ENCODE measurements at regions not wholly inside any gene's neighbourhood (a gene's known extent, or its start where the extent isn't known, plus 50 kb on each side); places are given as distances from the start of the nearest gene placed in this dataset.
A peak's percentile ranks its signal among the peaks of the same experiment; 100 is the strongest.

DNA sequence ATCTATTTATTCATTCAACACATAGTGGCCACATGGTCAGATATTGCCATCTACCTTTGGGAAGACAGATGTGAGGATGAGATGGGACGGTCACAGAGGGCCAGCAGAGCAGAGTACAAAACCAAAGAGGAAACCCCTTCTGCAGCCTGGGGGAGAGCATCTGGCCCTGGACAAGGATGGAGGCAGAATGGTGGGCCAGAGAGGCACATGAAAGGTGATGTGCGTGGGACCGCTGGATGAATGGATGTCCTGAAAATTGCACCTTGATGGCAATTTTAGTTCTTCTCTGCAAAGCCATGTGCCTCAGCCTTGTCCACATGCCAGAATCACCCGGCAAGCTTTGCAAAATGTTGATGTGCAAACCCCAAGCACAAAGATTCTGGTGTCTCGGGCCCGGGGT lies 77.4 kb upstream of the CD93 start:
- intact Hi-C loops (cut with DNase I), result no loop called here
- TF ChIP-seq, protein P1, sequence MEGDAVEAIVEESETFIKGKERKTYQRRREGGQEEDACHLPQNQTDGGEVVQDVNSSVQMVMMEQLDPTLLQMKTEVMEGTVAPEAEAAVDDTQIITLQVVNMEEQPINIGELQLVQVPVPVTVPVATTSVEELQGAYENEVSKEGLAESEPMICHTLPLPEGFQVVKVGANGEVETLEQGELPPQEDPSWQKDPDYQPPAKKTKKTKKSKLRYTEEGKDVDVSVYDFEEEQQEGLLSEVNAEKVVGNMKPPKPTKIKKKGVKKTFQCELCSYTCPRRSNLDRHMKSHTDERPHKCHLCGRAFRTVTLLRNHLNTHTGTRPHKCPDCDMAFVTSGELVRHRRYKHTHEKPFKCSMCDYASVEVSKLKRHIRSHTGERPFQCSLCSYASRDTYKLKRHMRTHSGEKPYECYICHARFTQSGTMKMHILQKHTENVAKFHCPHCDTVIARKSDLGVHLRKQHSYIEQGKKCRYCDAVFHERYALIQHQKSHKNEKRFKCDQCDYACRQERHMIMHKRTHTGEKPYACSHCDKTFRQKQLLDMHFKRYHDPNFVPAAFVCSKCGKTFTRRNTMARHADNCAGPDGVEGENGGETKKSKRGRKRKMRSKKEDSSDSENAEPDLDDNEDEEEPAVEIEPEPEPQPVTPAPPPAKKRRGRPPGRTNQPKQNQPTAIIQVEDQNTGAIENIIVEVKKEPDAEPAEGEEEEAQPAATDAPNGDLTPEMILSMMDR (IDR thresholded peaks at IDR 0.05), result no peak
- ATAC-seq (no peak), DNase-seq (no peak)
- H3K36me3 ChIP-seq (ENCODE audit: insufficient read depth in 1 of 2, low read depth in 1 of 2), result no peaks in the 10 kb centered on the region
- 92 to 94% (median 93%) methylated on average over 6 of the region's 6 CpGs for WGBS, 3 donors
- H3K27ac ChIP-seq, result no peak overlapping the region
- no peak overlapping the region for H3K4me3 ChIP-seq
- H3K27me3 ChIP-seq (ENCODE audit: insufficient read depth in 3 of 3, low read length in 2 of 3), result no peaks in the 10 kb centered on the region
- H3K4me1 ChIP-seq, result peaks cover 38% of the 10 kb centered on the region
- no peaks in the 10 kb centered on the region for H3K9me3 ChIP-seq

DNA sequence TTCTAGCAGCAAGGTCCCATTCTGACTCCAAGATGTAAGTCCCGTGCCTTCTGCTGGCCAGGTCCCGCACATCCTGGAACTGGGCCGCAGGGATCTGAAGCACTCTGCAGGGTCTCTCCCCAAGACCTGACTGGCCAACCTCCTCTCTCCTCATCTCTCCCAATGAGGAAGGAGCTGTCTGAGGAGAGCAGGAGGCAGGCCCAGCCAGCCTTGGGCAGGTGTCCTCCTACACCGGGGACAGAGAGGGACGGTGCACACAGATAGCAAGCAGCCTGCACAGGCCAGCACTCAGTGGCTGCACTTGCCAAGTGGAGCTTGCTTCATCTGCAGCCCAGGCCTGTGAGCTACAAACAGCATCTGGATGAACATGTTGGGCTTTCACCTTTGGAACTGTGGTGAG lies 76.8 kb upstream of the CD93 start:
- intact Hi-C loops (cut with DNase I), result no loop called here
- peak overlapping the region; percentile 48 for H3K27ac ChIP-seq

DNA sequence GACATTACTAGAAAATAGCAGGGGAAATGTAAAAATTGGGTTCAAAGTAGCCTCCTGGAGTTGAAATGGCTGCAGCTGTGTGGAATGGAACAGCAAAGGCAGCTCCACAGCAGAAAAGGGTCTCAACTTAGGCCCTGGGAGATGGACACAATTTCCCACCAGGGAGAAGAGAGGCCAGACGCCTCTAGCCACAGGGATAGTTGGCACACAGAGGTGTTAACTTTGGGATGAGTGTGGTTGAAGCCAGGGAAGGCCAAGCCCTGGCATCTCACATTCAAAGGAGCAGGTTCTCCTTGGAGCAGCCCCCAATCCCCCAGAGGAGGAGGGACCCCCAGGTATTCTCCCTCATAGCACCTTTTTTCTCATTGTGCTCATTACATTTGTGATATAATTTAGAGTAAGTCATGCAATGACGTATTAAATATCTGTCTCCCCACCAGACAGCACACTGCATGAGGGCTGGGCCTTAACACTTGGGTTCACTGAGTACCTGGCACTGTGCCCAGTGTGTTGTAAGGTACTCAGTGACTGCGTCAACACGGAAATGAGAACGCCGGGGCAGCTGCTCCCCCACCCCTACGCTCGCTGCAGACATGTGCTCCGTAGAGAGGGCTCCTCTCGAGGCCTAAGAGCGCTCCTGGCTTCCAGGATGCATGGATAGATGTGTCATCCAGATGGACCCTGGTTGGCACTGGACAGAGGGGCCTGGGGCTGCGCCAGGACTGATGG lies 76.0 kb upstream of the CD93 start:
- H3K27me3 ChIP-seq (ENCODE audit: insufficient read depth in 3 of 3, low read length in 2 of 3), result no peaks in the 10 kb centered on the region

More for the DNA sequence above, 76.8 kb upstream of the CD93 start:
- TF ChIP-seq, protein P1 (IDR thresholded peaks at IDR 0.05), result no peak
- Histone ChIP-seq H3K36me3 (ENCODE audit: insufficient read depth in 1 of 2, low read depth in 1 of 2) (no peaks in the 10 kb centered on the region), H3K9me3 (no peaks in the 10 kb centered on the region), H3K27me3 (ENCODE audit: insufficient read depth in 3 of 3, low read length in 2 of 3) (no peaks in the 10 kb centered on the region), H3K4me3 (no peak overlapping the region), H3K4me1 (peaks cover 38% of the 10 kb centered on the region)
- DNase-seq (no peak), ATAC-seq (no peak)
- 74 to 86% (median 78%) methylated on average over 5 of the region's 5 CpGs for WGBS, 3 donors

DNA sequence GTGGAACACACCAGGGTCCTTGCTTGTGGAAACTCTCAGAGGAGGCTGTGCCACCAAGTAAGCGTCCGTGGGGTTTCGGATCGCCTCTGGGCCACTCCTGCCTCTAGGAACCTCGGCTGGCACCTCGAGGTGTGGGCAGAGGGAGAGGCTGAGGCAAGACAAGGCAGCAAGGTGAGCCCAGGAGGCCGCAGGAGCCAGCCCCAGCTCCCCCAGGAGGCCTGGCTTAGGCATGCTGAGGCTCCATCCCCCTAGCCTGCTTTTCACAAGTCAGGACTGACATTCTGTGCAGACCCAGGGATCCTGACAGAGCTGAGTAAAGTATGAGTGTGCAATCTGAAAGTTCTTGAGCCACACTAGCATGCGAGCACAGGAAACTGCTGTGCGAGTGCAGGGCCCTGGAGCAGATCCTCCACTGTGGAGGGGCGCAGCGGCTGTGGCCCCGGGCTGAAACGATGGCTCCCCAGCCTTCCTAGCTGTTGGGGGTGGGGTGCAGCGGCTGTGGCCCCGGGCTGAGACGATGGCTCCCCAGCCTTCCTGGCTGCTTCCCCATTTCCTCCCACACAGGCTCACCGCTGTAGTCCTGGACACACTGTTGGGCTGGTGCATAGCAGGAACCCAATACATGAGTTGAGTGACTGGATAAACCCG lies 75.2 kb upstream of the CD93 start:
- intact Hi-C loops (cut with DNase I), result no loop called here
- 72 to 73% (median 73%) methylated on average over 18 of the region's 18 CpGs for WGBS, 3 donors
- TF ChIP-seq, protein P1 (IDR thresholded peaks at IDR 0.05), result no peak
- Histone ChIP-seq H3K36me3 (ENCODE audit: insufficient read depth in 1 of 2, low read depth in 1 of 2) (no peaks in the 10 kb centered on the region), H3K4me3 (no peak overlapping the region), H3K27me3 (ENCODE audit: insufficient read depth in 3 of 3, low read length in 2 of 3) (no peaks in the 10 kb centered on the region), H3K27ac (peak overlapping the region; percentile 48), H3K4me1 (peaks cover 46% of the 10 kb centered on the region), H3K9me3 (no peaks in the 10 kb centered on the region)
- ATAC-seq (no peak), DNase-seq (no peak)

More for the DNA sequence above, 76.0 kb upstream of the CD93 start:
- no peak overlapping the region for H3K4me3 ChIP-seq
- ATAC-seq (peak; percentile 62 to 92 (median 92)), DNase-seq (peak; percentile 89 to 95)
- peak overlapping the region; percentile 48 for H3K27ac ChIP-seq
- H3K36me3 ChIP-seq (ENCODE audit: insufficient read depth in 1 of 2, low read depth in 1 of 2), result no peaks in the 10 kb centered on the region
- TF ChIP-seq, protein P1 (IDR thresholded peaks at IDR 0.05), result no peak
- peaks cover 39% of the 10 kb centered on the region for H3K4me1 ChIP-seq
- 30 to 51% (median 41%) methylated on average over 12 of the region's 12 CpGs for WGBS, 3 donors
- intact Hi-C loops (cut with DNase I), result no loop called here
- H3K9me3 ChIP-seq, result no peaks in the 10 kb centered on the region
